ENCODE measurements at regions not wholly inside any gene's neighbourhood (a gene's known extent, or its start where the extent isn't known, plus 50 kb on each side); places are given as distances from the start of the nearest gene placed in this dataset.

GRCh38 chr18:51405683-51406477, 208.4 kb upstream of the MEX3C start:
- TF ChIP-seq CTCF (IDR thresholded peaks at IDR 0.05; ENCODE audit: borderline replicate concordance, extremely low read depth, low read length, poor library complexity, severe bottlenecking) = no peak
- no peak for TF ChIP-seq EZH2 (IDR thresholded peaks at IDR 0.05; ENCODE audit: borderline replicate concordance, low read depth, low read length, severe bottlenecking)
